Loucy (cell line): ENCODE measurements at regions not wholly inside any gene's neighbourhood (a gene's known extent, or its start where the extent isn't known, plus 50 kb on each side); places are given as distances from the start of the nearest gene placed in this dataset.
"Not testable (repeated sequence)": the region's sequence is repeated elsewhere in the genome, so short reads cannot be mapped to it uniquely, and the experiment has no call there.

ENCODE experiments used
- EZH2phosphoT487 ChIP-seq: fragments of 200-600 bp; IDR thresholded peaks from 2 replicates; pipeline ENCODE4 v1.6.1; 2018; ENCODE audit warnings: antibody characterized with exemption, mild to moderate bottlenecking, moderate library complexity, borderline replicate concordance
- TF ChIP-seq, protein P1 (sequence below): fragments of 200-600 bp; sonication (generic); conservative IDR thresholded peaks from 2 replicates; pipeline ENCODE4 v1.5.1; 2014; ENCODE audit warnings: mild to moderate bottlenecking, antibody characterized with exemption, low read length

DNA sequence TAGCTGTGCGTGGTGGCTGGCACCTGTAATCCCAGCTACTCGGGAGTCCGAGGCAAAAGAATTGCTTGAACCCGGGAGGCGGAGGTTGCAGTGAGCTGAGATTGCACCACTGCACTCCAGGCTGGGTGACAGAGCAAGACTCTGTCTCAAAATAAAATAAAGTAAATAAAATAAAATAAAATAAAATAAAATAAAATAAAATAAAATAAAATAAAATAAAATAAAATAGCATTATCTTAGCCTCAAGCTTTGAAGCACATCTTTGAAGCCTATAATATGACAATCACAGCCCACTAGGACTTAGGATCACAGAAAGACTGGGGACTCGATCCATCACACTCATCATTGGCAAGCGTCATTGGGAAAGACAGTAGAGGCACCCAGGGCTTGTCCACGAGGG, 349.1 kb downstream of the SHANK2 start:
- TF ChIP-seq, protein P1, sequence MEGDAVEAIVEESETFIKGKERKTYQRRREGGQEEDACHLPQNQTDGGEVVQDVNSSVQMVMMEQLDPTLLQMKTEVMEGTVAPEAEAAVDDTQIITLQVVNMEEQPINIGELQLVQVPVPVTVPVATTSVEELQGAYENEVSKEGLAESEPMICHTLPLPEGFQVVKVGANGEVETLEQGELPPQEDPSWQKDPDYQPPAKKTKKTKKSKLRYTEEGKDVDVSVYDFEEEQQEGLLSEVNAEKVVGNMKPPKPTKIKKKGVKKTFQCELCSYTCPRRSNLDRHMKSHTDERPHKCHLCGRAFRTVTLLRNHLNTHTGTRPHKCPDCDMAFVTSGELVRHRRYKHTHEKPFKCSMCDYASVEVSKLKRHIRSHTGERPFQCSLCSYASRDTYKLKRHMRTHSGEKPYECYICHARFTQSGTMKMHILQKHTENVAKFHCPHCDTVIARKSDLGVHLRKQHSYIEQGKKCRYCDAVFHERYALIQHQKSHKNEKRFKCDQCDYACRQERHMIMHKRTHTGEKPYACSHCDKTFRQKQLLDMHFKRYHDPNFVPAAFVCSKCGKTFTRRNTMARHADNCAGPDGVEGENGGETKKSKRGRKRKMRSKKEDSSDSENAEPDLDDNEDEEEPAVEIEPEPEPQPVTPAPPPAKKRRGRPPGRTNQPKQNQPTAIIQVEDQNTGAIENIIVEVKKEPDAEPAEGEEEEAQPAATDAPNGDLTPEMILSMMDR, result not testable (repeated sequence)
- TF ChIP-seq EZH2phosphoT487, result not testable (repeated sequence)
